ENCODE measurements at regions not wholly inside any gene's neighbourhood (a gene's known extent, or its start where the extent isn't known, plus 50 kb on each side); places are given as distances from the start of the nearest gene placed in this dataset.

DNA sequence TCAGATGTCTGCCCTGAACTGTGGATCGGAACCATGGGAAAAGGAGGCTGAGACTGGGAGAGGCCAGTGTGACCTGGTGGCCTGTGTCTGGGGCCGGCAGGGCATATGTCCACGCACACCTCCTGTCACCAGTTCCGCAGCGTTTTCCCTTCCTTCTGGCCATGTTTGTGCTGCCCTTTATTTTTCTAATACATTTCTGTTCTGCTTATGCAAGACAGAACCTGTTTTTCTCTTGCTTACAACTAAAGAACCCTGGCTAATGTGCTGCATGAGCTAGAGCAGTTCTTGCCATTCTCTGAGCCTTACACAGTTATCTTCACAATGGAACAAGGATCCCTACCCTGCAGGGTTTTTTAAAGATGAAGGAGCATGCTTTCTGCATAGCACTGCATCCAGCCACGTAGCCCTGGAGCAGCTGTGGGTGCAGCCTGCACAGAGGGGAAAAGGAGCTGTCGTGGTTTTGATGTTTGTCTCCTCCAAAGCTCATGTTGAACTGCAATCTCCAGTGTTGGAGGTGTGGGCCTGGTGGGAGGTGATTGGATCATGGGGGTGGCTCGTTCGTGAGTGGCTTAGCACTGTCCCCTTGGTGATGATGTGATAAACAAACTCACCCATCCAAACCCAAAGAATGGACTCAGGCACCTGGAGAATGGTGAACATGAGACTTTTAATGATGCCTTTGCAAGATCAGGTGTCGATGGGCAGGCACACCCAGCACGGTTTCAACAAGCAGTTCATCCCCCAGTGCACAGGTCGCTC is 84.8 kb upstream of the SHANK2 start:
- TF ChIP-seq, protein P1, sequence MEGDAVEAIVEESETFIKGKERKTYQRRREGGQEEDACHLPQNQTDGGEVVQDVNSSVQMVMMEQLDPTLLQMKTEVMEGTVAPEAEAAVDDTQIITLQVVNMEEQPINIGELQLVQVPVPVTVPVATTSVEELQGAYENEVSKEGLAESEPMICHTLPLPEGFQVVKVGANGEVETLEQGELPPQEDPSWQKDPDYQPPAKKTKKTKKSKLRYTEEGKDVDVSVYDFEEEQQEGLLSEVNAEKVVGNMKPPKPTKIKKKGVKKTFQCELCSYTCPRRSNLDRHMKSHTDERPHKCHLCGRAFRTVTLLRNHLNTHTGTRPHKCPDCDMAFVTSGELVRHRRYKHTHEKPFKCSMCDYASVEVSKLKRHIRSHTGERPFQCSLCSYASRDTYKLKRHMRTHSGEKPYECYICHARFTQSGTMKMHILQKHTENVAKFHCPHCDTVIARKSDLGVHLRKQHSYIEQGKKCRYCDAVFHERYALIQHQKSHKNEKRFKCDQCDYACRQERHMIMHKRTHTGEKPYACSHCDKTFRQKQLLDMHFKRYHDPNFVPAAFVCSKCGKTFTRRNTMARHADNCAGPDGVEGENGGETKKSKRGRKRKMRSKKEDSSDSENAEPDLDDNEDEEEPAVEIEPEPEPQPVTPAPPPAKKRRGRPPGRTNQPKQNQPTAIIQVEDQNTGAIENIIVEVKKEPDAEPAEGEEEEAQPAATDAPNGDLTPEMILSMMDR (IDR thresholded peaks at IDR 0.05), result no peak
- no peak for TF ChIP-seq POLR2A (IDR thresholded peaks at IDR 0.05)
- no peak for TF ChIP-seq POLR2AphosphoS5 (IDR thresholded peaks at IDR 0.05)

Data from upper lobe of left lung (tissue), 4 donors.